DOHH2 (cell line): ENCODE measurements at regions not wholly inside any gene's neighbourhood (a gene's known extent, or its start where the extent isn't known, plus 50 kb on each side); places are given as distances from the start of the nearest gene placed in this dataset.
"Not testable (repeated sequence)": the region's sequence is repeated elsewhere in the genome, so short reads cannot be mapped to it uniquely, and the experiment has no call there.

Experiments used
- H3F3A ChIP-seq: fragments of 200-600 bp; sonication (generic), shearing (Covaris generic); 2 replicates; pipeline ENCODE4 v1.6.0; 2016; ENCODE audit warnings: antibody characterized with exemption, mild to moderate bottlenecking; ENCODE audit not compliant: control insufficient read depth, insufficient read depth
- H3K27ac ChIP-seq: fragments of 200-600 bp; sonication (generic); 2 replicates; pipeline ENCODE4 v1.5.1; 2014; ENCODE audit warnings: low read depth, mild to moderate bottlenecking, low read length, moderate library complexity
- H3K27me3 ChIP-seq: fragments of 200-600 bp; sonication (generic); 2 replicates; pipeline ENCODE4 v1.6.1; 2014; ENCODE audit warnings: mild to moderate bottlenecking, low read length, mixed read lengths; ENCODE audit not compliant: control insufficient read depth
- H3K36me3 ChIP-seq: fragments of 200-600 bp; sonication (generic); 2 replicates; pipeline ENCODE4 v1.6.1; 2014; ENCODE audit warnings: mild to moderate bottlenecking, low read length, moderate library complexity, mixed read lengths; ENCODE audit not compliant: control insufficient read depth
- H3K4me1 ChIP-seq: fragments of 200-600 bp; sonication (generic); 2 replicates; pipeline ENCODE4 v1.6.1; 2014; ENCODE audit warnings: mild to moderate bottlenecking, low read length, mixed read lengths; ENCODE audit not compliant: control insufficient read depth
- H3K4me2 ChIP-seq: fragments of 200-600 bp; sonication (generic); 2 replicates; pipeline ENCODE4 v1.6.0; 2014; ENCODE audit warnings: mild to moderate bottlenecking, low read length, moderate library complexity
- H3K4me3 ChIP-seq: fragments of 200-600 bp; sonication (generic); 2 replicates; pipeline ENCODE4 v1.5.1; 2014; ENCODE audit warnings: mild to moderate bottlenecking, low read length, mixed read lengths
- H3K79me2 ChIP-seq: fragments of 200-600 bp; sonication (generic); 2 replicates; pipeline ENCODE4 v1.6.1; 2014; ENCODE audit warnings: mild to moderate bottlenecking, low read length, mixed read lengths; ENCODE audit not compliant: control insufficient read depth
- H3K9me2 ChIP-seq: fragments of 200-600 bp; sonication (generic); replicated peaks from 2 replicates; pipeline ENCODE4 v1.6.1; 2014; ENCODE audit warnings: mild to moderate bottlenecking, low read length, mixed read lengths; ENCODE audit not compliant: control insufficient read depth
- H3K9me3 ChIP-seq: fragments of 200-600 bp; sonication (generic); 2 replicates; pipeline ENCODE4 v1.6.1; 2014; ENCODE audit warnings: antibody characterized with exemption, low read length, mixed read lengths; ENCODE audit not compliant: control insufficient read depth, insufficient read depth
- H4K20me1 ChIP-seq: fragments of 200-600 bp; sonication (generic); 2 replicates; pipeline ENCODE4 v1.6.0; 2014; ENCODE audit warnings: low read depth, mild to moderate bottlenecking, antibody characterized with exemption, low read length, moderate library complexity; ENCODE audit not compliant: control insufficient read depth, insufficient read depth
- CTCF ChIP-seq: fragments of 200-600 bp; sonication (generic); IDR thresholded peaks from one replicate; pipeline ENCODE4 v1.5.1; 2014; ENCODE audit warnings: antibody characterized with exemption, mild to moderate bottlenecking, low read depth, low read length; ENCODE audit not compliant: poor library complexity, severe bottlenecking
- EZH2phosphoT487 ChIP-seq: fragments of 200-600 bp; sonication (generic); IDR thresholded peaks from 2 replicates; pipeline ENCODE4 v1.6.1; 2017; ENCODE audit warnings: borderline replicate concordance, mild to moderate bottlenecking, antibody characterized with exemption, low read length, moderate library complexity, mixed read lengths

GRCh38 chr7:25698451-25699113 is 453.4 kb upstream of the NFE2L3 start:
- H3K4me1 ChIP-seq = no peaks in the 10 kb centered on the region
- H3K4me3 ChIP-seq = no peak overlapping the region
- no peak overlapping the region for H3K4me2 ChIP-seq
- no peak overlapping the region for H3K27ac ChIP-seq
- no peaks in the 10 kb centered on the region for H3K79me2 ChIP-seq
- H3K27me3 ChIP-seq = no peaks in the 10 kb centered on the region
- H3K9me2 ChIP-seq = no peaks in the 10 kb centered on the region
- no peaks in the 10 kb centered on the region for H3K36me3 ChIP-seq
- H3K9me3 ChIP-seq = peaks cover 8% of the 10 kb centered on the region
- no peaks in the 10 kb centered on the region for H4K20me1 ChIP-seq
- no peaks in the 10 kb centered on the region for H3F3A ChIP-seq
- TF ChIP-seq EZH2phosphoT487 (no peak), CTCF (no peak)

GRCh38 chr7:25700141-25700540 is 451.9 kb upstream of the NFE2L3 start:
- H3K4me2 ChIP-seq, H4K20me1 ChIP-seq, H3K79me2 ChIP-seq, H3K27ac ChIP-seq, H3K9me3 ChIP-seq, H3K4me1 ChIP-seq, H3K9me2 ChIP-seq, H3F3A ChIP-seq, H3K27me3 ChIP-seq, H3K36me3 ChIP-seq, H3K4me3 ChIP-seq: not testable (repeated sequence)

GRCh38 chr7:25704413-25704812 is 447.6 kb upstream of the NFE2L3 start:
- Histone ChIP-seq H3K79me2 (no peaks in the 10 kb centered on the region), H3K9me3 (peaks cover 8% of the 10 kb centered on the region), H3K27me3 (0 out of 2 replicates have a peak, but pooled peaks cover 3% of the 10 kb centered on the region), H3K4me1 (no peaks in the 10 kb centered on the region), H3K27ac (no peak overlapping the region), H3K9me2 (no peaks in the 10 kb centered on the region), H3K36me3 (no peaks in the 10 kb centered on the region), H3F3A (no peaks in the 10 kb centered on the region), H4K20me1 (no peaks in the 10 kb centered on the region), H3K4me2 (no peak overlapping the region), H3K4me3 (no peak overlapping the region)
- TF ChIP-seq EZH2phosphoT487 (no peak), CTCF (no peak)

- Histone ChIP-seq H4K20me1 (no peaks in the 10 kb centered on the region), H3K27me3 (peaks cover 8% of the 10 kb centered on the region; the same call in 1 of the 2 replicates), H3K4me3 (no peak overlapping the region), H3K9me2 (no peaks in the 10 kb centered on the region), H3K36me3 (no peaks in the 10 kb centered on the region), H3K4me1 (no peaks in the 10 kb centered on the region), H3K9me3 (no peaks in the 10 kb centered on the region), H3K79me2 (no peaks in the 10 kb centered on the region), H3K4me2 (no peak overlapping the region), H3K27ac (no peak overlapping the region), H3F3A (no peaks in the 10 kb centered on the region)
- TF ChIP-seq EZH2phosphoT487 (no peak), CTCF (no peak)
Observed at GRCh38 chr7:25706764-25707163, 445.2 kb upstream of the NFE2L3 start.
